GM18508 (cell line): ENCODE measurements at regions not wholly inside any gene's neighbourhood (a gene's known extent, or its start where the extent isn't known, plus 50 kb on each side); places are given as distances from the start of the nearest gene placed in this dataset.
"Not testable (repeated sequence)": the region's sequence is repeated elsewhere in the genome, so short reads cannot be mapped to it uniquely, and the experiment has no call there.

Source experiments
- ATAC-seq: cut with Tn5 transposase; IDR thresholded peaks from one replicate; pipeline ENCODE4 v1.9.1; 2021; ENCODE audit warnings: moderate number of reproducible peaks; ENCODE audit not compliant: insufficient read depth, unreplicated experiment

DNA sequence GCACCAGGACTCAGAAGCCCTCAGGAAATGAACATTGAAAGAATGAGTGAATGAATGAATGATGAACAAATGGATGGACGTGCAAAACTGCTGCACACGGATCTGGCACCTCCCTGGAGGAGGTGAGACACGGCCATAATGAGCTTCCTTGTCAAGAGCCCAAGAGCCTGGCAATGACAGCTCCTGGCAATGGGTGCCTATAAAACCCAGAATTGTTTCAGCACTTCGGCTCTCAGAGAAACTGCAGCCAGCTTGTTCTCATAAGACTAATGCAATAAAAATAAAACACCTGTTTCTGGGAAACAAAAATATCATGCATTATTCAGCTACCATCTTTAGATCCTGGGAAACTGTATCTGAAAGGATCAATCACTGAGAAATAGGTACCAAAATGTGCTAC lies 200.5 kb upstream of the SFSWAP start:
- ATAC-seq: no peak

DNA sequence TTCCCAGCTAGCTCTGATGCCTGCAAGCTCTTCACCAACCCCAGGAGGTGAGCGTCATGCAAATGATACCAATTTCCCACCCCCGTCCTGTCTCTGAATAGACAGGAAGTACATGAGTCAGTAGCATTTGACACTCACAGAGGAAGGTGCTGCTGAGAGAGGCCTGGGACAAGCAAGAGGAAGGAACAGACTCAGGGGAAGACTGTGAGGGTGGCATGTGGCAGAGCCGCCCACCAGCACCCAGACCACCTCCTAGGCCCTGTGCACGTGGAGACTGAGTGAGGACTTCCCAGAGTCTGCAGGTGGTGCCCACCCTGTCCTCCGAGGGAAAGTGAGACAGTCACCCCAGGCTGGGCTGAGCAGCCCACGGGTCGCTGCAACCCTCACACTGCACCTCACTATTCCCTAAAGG lies 199.5 kb upstream of the SFSWAP start:
- ATAC-seq: peak; percentile 93

DNA sequence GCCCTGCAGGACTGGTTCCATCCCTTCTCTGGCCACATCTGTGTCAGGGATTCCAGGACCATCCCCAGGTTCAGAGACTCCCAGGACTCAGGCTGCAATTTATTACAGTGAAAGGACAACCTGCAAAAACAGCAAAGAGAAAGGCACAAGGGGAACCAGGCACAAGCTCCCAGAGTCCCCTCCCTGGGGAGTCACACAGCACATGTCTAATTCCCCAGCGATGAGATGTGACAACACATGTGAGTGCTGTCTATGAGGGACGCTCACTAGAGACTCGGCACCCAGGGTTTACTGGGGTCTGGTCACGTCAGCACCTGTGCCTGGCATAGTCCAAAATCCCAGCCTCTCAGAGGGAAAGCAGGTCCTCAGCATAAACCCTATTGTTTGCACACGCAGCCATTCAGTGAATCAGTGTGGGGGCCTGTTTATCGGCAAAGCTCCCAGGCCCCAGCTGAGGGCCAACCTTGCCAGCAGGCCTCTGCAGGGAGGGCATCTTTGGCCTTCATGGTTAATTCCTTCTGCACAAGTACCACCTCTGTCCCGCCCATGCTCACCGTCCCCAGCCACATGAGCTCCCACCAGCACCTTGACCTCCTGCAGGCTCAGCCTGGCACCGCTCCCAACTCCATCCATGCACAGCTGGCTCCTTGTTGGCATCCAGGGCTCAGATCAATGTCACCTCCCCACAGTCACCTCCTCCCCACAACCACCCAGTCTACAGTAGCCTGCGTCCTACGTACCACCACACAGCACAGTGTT lies 198.9 kb upstream of the SFSWAP start:
- ATAC-seq: no peak

DNA sequence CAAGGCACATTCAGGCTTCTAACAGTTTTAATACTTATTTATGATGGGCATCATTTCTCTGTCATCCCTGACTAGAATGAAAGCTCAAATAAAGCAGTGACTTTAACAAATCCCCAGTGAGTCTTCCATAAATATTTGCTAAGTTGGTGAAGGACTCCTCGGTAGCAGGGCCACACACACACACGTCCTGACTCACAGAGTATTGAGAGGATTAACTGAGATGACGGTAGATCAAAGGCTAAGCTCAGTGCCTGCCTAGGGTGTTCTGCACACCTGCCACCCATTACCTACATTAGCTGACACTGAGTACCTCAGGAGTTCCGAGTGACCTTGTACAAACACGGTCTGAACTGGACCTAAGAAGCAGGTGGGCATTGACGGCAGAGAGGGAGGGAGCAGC lies 197.3 kb upstream of the SFSWAP start:
- no peak for ATAC-seq

DNA sequence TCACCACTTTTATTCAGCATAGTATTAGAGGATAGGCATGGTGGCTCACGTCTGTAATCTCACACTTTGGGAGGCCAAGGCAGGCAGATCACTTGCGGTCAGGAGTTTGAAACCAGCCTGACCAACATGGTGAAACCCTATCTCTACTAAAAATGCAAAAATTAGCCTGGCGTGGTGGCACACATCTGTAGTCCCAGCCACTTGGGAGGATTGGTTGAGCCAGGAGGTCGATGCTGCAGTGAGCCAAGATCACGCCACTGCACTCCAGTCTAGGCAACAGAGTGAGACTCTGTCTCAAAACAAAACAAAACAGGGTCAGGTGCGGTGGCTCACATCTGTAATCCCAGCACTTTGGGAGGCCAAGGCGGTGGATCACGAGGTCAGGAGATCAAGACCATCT lies 190.3 kb upstream of the SFSWAP start:
- ATAC-seq: not testable (repeated sequence)

DNA sequence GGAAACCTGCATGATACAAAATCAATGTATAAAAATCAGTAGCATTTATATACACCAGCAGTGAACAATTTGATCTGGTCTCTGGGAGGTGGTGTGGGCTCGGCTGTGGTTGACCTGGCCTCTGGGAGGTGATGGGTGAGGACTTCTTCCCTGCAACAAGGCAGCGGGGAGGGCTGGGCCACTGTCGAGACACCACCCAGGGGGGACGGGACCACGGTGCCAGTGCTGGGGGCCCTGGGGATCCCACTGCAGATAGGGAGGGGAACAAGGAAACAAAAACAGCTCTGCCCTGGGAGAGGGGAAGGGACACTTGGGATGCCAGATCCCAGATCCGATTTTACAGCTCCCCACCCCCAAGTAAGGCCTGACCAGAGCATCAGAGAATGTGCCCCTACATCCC lies 189.6 kb upstream of the SFSWAP start:
- no peak for ATAC-seq

DNA sequence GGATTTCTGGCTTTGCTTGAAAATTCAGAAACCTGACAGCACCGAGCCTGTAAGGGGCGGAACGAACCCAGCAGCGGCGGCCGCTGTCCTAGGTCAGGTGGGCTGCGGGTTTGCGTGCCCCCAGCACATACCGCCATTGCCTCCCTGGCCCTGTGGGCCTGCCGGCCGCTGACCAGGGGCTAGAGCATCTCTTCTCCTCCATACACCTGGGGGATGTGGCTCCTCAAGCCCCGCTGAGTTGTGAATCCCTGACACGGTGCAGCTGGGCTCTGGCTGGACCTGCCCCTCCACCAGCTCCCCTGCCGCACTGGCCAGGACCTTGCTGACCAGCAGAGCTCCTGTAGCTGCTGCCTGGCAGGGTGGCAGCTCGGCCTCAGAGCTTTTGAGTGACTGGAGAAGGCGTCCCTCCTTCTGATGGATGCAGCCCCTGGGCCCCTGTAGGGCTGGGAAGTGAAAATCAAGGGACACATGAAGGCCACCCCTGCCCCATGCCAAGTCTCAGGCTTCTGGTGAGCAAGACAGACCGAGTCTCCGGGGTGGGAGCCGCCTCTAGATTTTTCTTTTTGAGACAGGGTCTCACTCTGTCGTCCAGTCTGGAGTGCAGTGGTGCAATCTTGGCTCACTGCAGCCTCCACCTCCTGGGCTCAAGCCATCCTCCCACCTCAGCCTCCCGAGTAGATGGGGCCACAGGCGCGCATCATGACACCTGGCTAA lies 184.9 kb upstream of the SFSWAP start:
- no peak for ATAC-seq

DNA sequence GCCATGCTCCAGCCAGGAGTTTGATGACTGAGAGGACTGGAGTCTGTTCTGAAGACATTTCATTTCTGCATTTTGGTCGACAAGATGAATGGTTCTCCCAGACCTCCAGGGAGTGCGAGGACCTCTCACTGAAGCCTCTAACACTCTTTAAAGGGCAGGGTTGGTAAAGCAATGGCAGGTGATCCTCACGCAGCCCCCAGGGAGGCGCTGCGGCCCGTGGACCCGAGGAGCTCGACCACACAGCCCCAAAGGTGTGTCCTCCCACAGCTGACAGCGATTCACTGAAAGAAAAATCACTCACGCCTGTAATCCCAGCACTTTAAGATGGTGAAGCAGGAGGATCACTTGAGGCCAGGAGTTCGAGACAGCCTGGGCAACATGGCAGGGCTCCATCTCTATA lies 183.8 kb upstream of the SFSWAP start:
- ATAC-seq: no peak

DNA sequence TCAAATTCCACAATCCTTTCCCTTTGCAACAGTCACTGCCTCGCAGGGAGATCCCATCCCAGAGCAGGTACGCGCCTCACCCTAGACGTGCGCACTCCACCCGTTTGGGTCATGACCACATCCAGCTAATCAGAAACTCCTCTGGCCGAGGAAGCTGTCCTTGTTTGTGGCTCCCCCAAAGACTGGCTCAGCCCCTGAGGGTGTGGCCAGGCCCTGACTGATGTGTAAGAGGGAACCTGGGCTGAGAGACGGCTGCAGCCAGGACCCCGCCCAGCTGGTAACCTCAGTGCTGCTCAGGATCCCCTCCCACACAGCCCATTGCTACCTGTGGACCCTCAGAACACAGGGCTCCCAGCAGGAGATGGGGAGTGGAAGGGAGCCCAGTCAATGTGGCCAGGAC lies 183.2 kb upstream of the SFSWAP start:
- ATAC-seq: no peak

DNA sequence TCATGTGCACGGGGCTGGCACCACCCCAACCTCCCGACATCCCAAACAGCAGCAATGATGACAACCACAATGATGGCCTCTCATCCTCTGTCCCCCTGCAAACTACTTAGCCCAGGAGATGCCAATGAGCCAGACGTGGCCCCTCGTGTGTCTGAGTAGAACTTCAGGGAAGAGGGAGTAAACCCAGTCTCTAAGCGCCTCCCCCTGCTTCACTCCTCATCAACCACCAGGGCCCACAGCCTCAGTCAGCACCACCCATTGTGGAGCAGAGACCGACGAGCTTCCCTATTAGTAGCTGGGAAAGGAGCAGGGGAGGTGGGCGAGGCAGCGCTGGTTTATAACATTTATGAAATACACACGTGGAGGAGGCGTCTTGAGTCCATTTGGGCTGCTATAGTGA lies 182.7 kb upstream of the SFSWAP start:
- ATAC-seq: no peak

DNA sequence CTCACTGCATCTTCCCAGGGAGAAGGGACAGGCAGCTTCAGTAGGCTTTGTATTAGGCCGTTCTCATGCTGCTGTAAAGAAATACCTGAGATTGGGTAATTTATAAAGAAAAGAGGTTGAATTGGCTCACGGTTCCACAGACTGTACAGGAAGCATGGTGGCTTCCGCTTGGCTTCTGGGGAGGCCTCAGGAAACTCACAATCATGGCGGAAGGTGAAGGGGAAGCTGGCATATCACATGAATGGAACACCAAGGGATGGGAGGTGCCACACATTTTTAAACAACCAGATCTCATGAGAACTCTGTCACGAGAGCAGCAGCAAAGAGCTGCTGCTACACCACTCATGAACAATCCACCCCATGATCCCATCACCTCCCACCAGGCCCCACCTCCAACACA lies 182.2 kb upstream of the SFSWAP start:
- ATAC-seq: no peak

DNA sequence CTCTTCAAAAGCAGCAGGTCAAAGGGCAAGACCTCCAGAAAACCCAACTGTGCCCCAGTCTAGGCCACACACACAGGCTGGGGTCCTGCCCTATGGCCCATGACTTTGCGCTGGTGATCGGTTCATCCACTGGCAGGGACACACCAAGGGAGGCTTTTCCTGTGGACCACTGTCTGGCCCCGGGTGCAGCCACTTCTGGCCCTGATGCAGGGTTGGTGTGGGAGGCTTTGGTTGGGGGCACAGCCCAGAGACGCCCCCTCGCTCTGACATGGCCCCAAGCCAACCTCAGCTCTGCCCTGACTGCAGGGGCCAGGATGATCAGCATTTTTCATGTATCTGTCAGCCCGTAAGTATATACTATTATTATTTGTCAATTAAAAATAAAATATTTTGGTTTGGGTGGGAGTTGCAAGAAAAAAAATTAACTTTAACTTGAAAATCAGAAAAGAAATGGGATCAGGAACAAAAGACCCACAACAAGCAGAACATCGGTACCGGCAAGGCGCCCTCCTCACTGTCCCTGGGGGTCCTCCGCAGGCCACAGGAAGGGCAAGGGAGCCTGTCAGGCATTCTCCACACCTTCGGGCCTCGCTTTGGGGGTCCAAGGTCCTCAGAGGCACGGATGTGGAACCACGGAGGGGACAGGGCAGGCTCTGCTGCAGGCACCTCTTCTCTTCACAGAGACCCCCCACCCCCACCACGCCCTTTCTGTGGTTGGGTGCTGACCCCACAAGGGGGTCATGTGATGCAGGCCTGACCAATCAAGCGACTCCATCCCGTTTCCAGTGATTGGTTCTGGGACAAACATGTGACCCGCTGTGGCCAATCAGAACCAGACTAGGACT lies 181.5 kb upstream of the SFSWAP start:
- ATAC-seq: no peak

DNA sequence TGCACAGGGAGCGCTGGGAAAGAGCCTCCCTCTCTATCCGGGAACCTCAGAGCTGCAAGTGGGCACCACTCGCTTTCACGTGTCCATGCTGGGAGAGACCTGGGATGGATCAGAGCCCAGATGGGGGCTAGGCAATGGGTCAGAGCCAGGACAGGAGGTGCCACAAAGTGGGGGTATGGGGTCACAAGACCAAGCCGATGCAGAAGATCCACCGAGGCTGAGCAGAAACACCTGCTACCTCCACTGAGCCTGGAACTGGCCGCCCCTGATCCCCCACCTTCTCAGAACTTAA lies 180.9 kb upstream of the SFSWAP start:
- ATAC-seq: no peak

DNA sequence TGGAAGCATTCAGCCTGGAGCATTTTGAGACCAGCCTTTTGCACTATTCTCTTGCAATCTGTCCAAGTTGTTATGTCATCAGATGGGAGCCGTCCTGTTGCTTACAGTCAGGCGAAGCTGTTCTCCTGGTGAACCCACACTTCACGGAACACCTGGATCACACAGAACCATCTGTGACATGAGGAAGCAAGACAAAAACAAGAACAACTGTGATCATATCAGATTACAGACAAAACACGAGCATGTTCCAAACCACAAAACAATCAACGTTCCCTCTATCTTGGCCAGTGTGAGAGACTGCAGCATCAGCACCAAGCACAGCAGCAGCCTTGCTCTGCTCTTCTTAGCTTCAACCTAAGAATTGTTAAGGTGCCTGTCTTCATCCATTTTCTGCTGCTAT lies 180.5 kb upstream of the SFSWAP start:
- ATAC-seq: no peak

DNA sequence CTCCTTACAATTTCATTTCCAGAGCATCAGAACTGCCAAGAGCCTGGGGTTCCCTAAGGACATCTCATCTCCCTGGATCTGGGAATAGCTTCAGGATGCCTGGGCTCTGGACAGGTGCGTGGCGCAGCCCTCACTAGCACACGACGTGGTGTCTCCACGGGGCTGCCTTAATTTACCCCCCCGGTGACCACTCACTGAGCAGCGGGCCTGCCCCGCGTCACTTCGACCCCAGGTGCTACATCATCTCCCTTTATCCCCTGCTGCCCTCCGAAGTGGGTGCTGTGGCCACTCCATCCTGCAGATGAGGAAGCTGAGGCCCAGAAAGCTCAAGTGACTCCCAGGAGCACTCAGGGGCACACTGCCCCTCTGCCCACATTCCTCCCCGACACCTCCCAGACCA lies 177.8 kb upstream of the SFSWAP start:
- ATAC-seq: no peak

DNA sequence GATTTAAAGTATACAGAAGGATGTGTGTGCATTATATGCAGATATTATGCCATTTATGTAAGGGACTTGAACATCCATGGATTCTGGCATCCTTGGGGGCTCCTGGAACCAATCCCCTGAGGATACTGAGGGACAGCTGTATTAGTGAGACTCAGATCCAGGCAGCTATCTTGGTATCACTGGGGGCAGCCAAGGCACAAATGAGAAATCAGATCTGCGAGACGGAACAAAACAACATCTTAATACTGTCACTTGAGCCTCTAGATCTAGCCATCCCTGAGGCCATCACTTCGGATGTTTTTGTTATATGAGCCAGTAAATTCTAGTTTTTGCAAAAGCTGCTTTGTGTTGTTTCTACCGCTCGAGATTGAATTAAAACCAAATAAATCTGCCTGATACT lies 175.1 kb upstream of the SFSWAP start:
- no peak for ATAC-seq

DNA sequence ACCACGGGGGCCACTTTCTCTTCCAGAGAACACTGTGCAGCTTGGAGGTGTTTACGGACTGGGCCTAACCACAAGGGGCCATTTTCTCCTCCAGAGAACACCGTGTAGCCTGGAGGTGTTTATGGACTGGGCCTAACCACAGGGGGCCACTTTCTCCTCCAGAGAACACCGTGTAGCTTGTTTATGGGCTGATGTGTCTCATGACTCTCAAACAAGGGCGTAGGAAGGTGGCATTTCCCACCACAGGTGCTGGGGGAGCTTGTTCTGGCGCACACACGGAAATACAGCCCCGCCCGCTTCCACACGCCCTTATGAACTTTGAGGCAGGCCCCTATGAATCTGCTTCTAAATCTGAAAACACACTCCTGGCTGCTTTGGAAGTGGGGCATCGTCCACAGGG lies 174.6 kb upstream of the SFSWAP start:
- no peak for ATAC-seq

DNA sequence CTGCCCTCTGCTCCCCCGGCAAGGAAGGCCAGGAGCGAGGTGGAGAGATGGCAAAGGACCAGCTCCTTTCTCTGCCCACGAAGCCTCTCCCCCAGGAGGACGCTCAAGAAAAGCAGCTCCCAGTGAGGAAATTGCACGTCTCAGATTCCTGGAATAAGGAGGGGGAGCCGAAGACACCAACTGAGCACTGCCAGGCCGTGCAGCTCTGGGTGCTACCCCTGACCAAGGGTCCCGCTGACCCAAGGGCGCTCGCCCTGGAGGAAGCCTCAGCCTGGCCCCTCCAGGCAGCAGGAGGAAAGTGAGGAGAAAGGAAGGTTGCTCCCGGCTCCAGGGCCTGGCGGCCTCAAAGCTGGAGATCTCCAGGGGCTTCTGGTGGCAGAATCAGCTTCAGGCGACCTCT lies 174.1 kb upstream of the SFSWAP start:
- no peak for ATAC-seq

DNA sequence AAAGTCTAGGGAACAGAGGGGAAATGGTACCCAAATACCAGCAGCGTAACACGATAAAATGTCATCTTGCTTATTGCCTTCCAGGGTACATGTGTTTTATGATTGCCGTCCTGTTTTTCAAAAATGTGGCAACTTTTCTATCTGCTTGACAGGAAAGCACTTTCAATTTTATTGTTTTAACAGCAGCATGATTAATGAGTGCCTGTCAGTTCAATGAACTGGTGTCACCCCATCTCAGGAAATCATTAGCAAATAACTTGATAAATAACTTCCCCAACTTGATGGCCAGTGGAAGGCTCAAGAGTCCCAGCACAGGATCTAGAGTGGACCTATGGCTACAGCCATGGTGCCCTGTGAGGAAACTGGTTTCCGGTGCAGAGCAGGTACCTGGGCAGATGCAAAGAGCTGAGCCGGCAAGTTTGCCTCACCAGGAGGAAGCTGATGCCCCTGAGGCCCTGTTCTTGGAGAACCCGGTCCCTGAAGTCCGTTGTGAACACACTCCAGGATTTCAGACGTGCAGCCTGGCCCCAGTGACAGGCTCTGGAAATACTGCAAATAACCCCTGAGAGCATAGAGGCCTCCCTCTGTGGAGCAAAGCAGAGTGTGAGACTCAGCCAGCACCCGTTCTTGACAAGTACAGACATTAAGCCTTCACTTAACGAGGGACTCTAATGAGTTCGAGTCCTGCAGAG lies 173.5 kb upstream of the SFSWAP start:
- no peak for ATAC-seq

DNA sequence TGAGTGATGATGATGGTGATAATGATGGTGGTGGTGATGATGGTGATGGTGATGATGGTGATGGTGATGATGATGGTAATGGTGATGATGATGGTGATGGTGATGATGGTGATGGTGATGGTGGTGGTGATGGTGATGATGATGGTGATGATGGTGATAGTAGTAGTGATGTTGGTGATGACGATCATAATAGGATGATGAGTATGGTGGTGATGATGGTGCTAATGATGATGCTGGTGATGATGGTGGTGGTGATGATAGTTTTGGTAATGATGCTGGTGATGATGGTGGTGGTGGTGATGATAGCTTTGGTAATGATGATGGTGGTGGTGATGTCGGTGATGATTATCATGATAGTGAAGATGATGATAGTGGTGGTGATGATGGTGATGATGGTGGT lies 171.5 kb upstream of the SFSWAP start:
- ATAC-seq: no peak

DNA sequence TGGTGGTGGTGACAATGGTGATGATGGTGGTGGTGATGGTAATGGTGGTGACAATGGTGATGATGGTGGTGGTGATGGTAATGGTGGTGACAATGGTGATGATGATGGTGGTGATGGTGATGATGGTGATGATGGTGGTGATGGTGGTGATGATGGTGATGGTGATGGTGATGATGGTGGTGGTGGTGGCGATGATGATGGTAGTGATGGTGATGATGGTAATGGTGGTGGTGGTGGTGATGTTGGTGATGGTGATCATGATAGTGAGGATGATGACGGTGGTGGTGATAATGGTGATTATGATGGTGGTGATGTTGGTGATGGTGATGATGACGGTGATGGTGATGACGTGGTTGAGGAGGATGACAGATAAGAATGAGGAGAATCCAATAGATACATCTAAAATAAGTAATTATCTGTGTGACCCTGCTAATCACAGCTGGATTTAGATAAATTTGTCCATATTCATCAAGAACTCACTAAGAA lies 170.7 kb upstream of the SFSWAP start:
- no peak for ATAC-seq
